A673 (cell line): ENCODE measurements at regions not wholly inside any gene's neighbourhood (a gene's known extent, or its start where the extent isn't known, plus 50 kb on each side); places are given as distances from the start of the nearest gene placed in this dataset.

Experiments
- BruUV-seq: library from RNA; stranded (reverse); fragments of 400-500 nt; replicated peaks from 2 replicates; lab custom pipeline; 2021; lab: Mats Ljungman, UMichigan
- CTCF ChIA-PET: fragments of 300-600 bp; sonication (Branson Sonifier 250); formaldehyde crosslinking; loops from one replicate; lab custom pipeline; 2022; ENCODE audit warnings: antibody characterized with exemption; lab: Charles Lee
- POLR2A ChIA-PET: fragments of 300-600 bp; sonication (Branson Sonifier 250); formaldehyde crosslinking; loops from one replicate; lab custom pipeline; 2022; ENCODE audit warnings: antibody characterized with exemption; ENCODE audit not compliant: low non-redundant PET; lab: Charles Lee
- DNase-seq: peaks from one replicate; pipeline ENCODE4 v3.0.0-alpha.2; 2015; ENCODE audit warnings: low spot score
- H3K27ac ChIP-seq: fragments of 200-600 bp; sonication (generic); 2 replicates; pipeline ENCODE4 v1.5.1; 2016; ENCODE audit warnings: mixed run types, low read depth, mild to moderate bottlenecking, mixed read lengths, antibody characterized with exemption, low read length; ENCODE audit not compliant: poor library complexity, severe bottlenecking
- H3K27me3 ChIP-seq: fragments of 200-600 bp; sonication (generic); replicated peaks from 2 replicates; pipeline ENCODE4 v1.6.1; 2017; ENCODE audit warnings: mixed run types, low read depth, mild to moderate bottlenecking, mixed read lengths, antibody characterized with exemption, low read length; ENCODE audit not compliant: insufficient read depth, poor library complexity
- H3K36me3 ChIP-seq: fragments of 200-600 bp; sonication (generic); 2 replicates; pipeline ENCODE4 v1.6.1; 2016; ENCODE audit warnings: mixed run types, mild to moderate bottlenecking, mixed read lengths, antibody characterized with exemption, low read length; ENCODE audit not compliant: insufficient read depth, poor library complexity, severe bottlenecking
- H3K4me1 ChIP-seq: fragments of 200-600 bp; sonication (generic); 2 replicates; pipeline ENCODE4 v1.6.1; 2017; ENCODE audit warnings: mixed run types, mild to moderate bottlenecking, mixed read lengths, antibody characterized with exemption, low read length; ENCODE audit not compliant: insufficient read depth, poor library complexity, severe bottlenecking
- H3K4me3 ChIP-seq: fragments of 200-600 bp; sonication (generic); 2 replicates; pipeline ENCODE4 v1.5.1; 2016; ENCODE audit warnings: low read depth, mixed run types, mild to moderate bottlenecking, mixed read lengths, low read length; ENCODE audit not compliant: poor library complexity, severe bottlenecking
- H3K9me3 ChIP-seq: fragments of 200-600 bp; sonication (generic); 2 replicates; pipeline ENCODE4 v1.6.1; 2016; ENCODE audit warnings: mixed run types, low read depth, mild to moderate bottlenecking, mixed read lengths, antibody characterized with exemption, low read length; ENCODE audit not compliant: poor library complexity, severe bottlenecking
- CTCF ChIP-seq: fragments of 300-800, 200-600 bp; sonication (generic); conservative IDR thresholded peaks from 2 replicates; pipeline ENCODE4 v1.5.1; 2017; ENCODE audit warnings: low read depth, mild to moderate bottlenecking, antibody characterized with exemption, low read length, moderate library complexity, mixed read lengths
- EZH2 ChIP-seq: fragments of 200-600 bp; sonication (generic); IDR thresholded peaks from 2 replicates; pipeline ENCODE4 v1.6.1; 2017; ENCODE audit warnings: borderline replicate concordance, low read depth, mild to moderate bottlenecking, mixed read lengths, antibody characterized with exemption, low read length; ENCODE audit not compliant: poor library complexity, severe bottlenecking
- intact Hi-C: fragments of 100-400 bp; cut with micrococcal nuclease; formaldehyde crosslinking; loops from one replicate; pipeline ENCODE4 v1.10.0; 2022; ENCODE audit not compliant: unreplicated experiment

- no peak overlapping the region for H3K27ac ChIP-seq
- no peaks in the 10 kb centered on the region for H3K27me3 ChIP-seq
- no peak overlapping the region for H3K4me3 ChIP-seq
- no TSS peak for BruUV-seq
- no peaks in the 10 kb centered on the region for H3K9me3 ChIP-seq
- no peaks in the 10 kb centered on the region for H3K4me1 ChIP-seq
- TF ChIP-seq CTCF (no peak), EZH2 (no peak)
- DNase-seq = no peak
- CTCF ChIA-PET = no interaction called here
- POLR2A ChIA-PET = interaction anchor here (0.6 kb wide), 1 partner anchor 68 kb away, joined by 3 read pairs; no protein-coding TSS in a partner anchor
- intact Hi-C loops = no loop called here
- no peaks in the 10 kb centered on the region for H3K36me3 ChIP-seq
These were observed 131.9 kb downstream of the RASSF10 start for GRCh38 chr11:13140873-13141655.

- Histone ChIP-seq H3K27me3 (no peaks in the 10 kb centered on the region), H3K4me1 (no peaks in the 10 kb centered on the region), H3K36me3 (no peaks in the 10 kb centered on the region), H3K9me3 (no peaks in the 10 kb centered on the region), H3K4me3 (no peak overlapping the region), H3K27ac (no peak overlapping the region)
- no peak for TF ChIP-seq CTCF
- no peak for TF ChIP-seq EZH2
- intact Hi-C loops = no loop called here
- ChIA-PET CTCF (no interaction called here), POLR2A (interaction anchor here (0.6 kb wide), 1 partner anchor 67 kb away, joined by 3 read pairs; no protein-coding TSS in a partner anchor)
- DNase-seq = no peak
- no TSS peak for BruUV-seq
These were observed 132.9 kb downstream of the RASSF10 start for GRCh38 chr11:13141731-13142709.

GRCh38 chr11:13143486-13144297 lies 133.9 kb upstream of the BMAL1 start:
- DNase-seq = no peak
- intact Hi-C loops = no loop called here
- no peak overlapping the region for H3K4me3 ChIP-seq
- ChIA-PET POLR2A (no interaction called here), CTCF (no interaction called here)
- no peaks in the 10 kb centered on the region for H3K9me3 ChIP-seq
- TF ChIP-seq EZH2 (no peak), CTCF (no peak)
- peaks cover 6% of the 10 kb centered on the region for H3K27me3 ChIP-seq
- no peaks in the 10 kb centered on the region for H3K36me3 ChIP-seq
- H3K4me1 ChIP-seq = no peaks in the 10 kb centered on the region
- no TSS peak for BruUV-seq
- H3K27ac ChIP-seq = no peak overlapping the region
